HG03066 (cell line): ENCODE measurements at regions not wholly inside any gene's neighbourhood (a gene's known extent, or its start where the extent isn't known, plus 50 kb on each side); places are given as distances from the start of the nearest gene placed in this dataset.

Experiments
- ATAC-seq: cut with Tn5 transposase; IDR thresholded peaks from one replicate; pipeline ENCODE4 v1.9.1; 2021; ENCODE audit warnings: low read depth; ENCODE audit not compliant: unreplicated experiment

DNA sequence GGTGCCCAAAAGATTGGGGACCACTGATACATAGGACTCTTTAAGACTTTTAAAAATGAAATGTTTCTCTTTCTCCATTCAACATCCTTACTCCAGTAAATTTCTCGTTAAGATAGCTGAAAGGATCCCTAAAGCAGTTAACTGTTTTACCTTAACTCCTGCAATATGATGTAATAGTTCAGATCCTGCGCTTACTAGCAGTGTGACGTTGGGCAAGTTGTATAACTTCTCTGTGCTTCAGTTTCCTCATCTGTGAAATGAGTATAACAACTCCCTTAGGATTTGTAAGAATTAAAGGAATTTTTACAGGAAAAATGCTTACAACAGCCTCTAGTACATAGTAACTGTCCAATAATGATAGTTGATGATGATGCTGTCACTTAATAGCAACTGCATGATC lies 158.9 kb downstream of the TANC2 start:
- no peak for ATAC-seq

DNA sequence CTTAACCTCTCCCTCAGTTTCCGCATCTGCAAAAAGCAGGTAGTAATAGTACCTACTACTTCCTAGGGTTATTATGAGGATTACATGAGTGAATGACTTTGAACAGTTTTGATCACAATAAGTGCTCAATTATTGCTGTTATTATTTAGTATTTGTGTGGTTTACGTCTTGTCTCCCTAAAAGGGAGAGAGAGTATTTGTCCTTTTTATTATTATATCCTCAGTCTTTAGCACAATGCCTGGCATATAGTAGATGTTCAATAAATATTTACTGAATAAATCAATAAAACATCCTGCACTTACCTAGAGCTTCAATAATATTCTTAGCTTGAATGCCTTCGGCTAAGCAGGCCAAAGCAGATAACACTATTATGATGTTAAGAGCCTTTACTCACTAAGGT lies 160.0 kb downstream of the TANC2 start:
- ATAC-seq, result no peak

DNA sequence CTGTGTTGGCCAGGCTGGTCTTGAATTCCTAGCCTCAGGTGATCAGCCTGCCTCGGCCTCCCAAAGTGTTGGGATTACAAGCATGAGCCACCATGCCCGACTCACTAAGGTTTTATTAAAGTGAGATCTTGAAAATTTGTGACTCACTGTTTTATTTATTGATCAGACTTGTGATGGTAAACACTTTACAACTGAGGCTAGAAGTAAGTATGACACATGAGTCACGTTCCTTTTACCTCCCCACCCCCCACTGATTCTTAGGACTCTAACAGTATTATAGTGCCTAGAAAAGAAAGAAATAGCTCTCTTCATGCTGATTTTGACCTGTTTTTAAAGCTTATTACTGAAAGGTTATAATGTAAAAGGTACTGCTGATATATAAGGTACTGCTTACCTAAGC lies 160.6 kb downstream of the TANC2 start:
- no peak for ATAC-seq

- ATAC-seq, result no peak
These were observed 166.4 kb downstream of the TANC2 start for GRCh38 chr17:63132459-63132911.

GRCh38 chr17:63133491-63133890 lies 167.5 kb downstream of the TANC2 start:
- ATAC-seq, result no peak

GRCh38 chr17:63134867-63135266 lies 168.8 kb downstream of the TANC2 start:
- no peak for ATAC-seq

- ATAC-seq, result no peak
These were observed 170.5 kb downstream of the TANC2 start for GRCh38 chr17:63136369-63137012.

DNA sequence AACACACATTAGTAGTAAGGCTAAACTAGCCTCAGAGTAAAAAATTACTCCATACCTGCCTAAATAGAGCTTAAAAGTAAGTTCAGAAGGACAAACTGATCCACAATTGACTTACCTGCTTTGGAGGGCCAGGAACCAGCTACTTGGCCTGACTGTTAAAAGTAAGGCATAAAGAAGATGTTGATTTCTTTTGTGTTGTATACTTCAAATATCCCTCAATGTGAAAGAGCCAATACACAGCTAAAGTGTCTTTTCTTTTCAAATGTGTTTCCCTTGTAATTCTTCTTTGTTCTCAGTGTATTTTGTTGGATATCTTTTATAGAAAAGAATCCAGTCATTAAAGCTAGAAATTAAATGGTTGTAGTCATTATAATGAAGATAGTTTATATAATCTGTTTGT lies 171.1 kb downstream of the TANC2 start:
- no peak for ATAC-seq

DNA sequence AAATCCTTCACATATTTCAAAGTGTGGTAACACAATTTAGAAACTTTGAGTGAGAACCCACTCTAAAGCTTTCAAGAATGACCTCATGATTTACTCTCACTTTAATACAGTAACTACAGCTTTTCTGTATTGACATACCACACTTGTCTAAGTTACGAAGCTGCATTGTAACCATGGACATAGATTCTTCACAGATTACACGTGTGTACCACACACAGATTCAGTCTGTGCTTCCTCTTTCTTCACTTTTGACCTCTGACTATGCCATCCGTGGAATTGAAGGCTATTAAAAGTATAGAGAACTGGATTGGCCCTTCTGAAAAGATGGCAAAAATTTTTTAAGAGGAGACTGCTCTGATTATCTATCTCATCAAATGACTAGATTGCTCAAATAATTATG lies 172.7 kb downstream of the TANC2 start:
- ATAC-seq, result no peak

DNA sequence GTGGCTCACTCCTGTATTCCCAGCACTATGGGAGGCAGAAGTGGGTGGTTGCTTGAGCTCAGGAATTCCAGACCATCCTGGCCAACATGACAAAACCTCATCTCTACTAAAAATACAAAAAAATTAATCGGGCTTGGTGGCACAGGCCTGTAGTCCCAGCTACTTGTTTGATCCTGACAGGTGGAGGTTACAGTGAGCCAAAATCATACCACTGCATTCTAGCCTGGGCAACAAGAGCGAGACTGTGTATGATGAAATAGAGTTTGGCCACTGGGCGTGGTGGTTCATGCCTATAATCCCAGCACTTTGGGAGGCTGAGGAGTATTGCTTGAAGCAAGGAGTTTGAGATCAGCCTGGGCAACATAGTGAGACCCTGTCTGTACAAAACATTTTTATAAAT lies 173.3 kb downstream of the TANC2 start:
- no peak for ATAC-seq

DNA sequence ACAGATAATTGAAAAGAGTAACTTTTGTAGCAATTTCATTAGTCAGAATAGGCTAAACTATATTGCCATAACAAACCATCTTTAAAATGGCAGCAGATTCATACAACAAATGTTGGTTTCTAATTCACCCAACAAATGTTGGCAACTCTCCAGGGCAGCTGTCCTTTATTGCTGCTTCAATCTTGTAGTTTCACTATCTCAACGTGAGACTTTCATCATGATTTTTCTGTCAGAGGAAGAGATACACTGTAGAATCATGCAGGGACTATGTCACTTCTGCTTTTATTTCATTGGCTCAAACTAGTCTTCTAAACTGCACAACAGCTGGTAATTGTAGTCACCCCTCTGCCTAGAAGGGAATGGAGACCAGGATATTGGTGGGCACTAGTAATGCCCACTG lies 174.2 kb downstream of the TANC2 start:
- no peak for ATAC-seq

DNA sequence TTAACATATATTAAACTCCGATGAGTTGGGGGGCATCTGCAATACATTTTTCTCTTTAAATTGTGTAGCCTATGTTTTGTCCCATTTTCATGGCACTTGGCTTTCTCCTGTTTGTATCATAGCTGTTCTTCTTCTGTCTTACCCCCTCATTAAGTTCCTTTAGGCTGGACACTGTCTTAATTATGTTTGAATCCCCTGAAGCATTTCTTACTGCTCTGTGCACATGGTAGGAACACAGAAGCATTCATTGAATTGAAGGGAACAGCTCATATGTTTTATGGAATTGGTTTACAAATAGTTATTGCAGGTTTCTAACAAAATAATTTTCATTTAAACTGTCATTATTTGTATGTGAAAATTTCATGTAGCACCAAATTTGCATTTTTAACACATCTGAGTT lies 176.8 kb downstream of the TANC2 start:
- ATAC-seq, result no peak

DNA sequence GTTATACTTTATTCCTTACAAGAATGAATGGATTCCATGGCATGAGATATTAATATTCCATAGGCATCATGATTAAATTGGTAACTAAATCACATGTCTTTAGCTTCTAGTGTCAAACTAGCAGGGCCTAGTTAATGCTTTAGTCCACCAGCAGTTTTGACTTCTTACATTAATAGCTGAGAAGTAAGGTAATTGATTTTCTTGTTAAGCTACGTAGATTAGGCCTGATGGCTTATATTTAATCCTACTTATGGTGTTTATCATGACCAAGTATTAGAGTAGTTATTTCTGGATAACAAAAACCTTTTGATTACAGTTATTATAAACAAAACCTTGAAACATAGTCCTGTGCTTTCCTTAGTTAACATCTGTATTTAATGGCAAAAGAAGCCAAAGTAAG lies 184.5 kb downstream of the TANC2 start:
- no peak for ATAC-seq

GRCh38 chr17:63150994-63151464 lies 185.0 kb downstream of the TANC2 start:
- no peak for ATAC-seq

- ATAC-seq, result no peak
These were observed 186.0 kb downstream of the TANC2 start for GRCh38 chr17:63151941-63152523.

- ATAC-seq, result no peak
These were observed 187.5 kb downstream of the TANC2 start for GRCh38 chr17:63153488-63153887.

DNA sequence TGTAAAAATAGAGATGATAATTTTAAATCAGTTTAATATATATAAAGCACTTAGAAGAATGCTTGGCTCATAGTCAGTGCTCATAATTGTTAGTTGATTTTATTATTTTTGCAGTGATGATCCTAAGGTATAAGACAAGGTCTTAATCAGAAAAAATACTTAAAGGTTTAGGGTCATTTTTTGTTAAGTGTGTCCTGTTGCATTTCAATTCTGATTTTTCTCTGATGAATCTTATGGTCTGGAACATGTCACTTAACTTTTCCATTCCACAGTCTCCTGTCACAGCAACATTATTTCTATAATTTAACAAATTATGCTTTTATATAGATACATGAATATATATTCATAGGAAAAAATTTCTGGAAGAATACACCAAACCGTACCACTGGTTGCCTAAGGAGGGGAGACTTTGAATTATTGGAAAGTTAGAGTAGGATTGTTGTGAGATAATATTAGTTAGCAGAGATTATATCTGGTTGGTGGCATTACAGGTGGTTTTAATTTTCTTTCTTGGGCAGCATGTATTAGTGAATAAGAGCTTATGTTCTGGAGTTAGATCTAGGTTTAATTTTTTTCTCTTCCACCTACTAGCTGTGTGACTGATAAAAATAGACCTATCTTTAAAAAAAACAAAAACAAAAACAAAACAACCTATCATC lies 188.7 kb downstream of the TANC2 start:
- no peak for ATAC-seq

DNA sequence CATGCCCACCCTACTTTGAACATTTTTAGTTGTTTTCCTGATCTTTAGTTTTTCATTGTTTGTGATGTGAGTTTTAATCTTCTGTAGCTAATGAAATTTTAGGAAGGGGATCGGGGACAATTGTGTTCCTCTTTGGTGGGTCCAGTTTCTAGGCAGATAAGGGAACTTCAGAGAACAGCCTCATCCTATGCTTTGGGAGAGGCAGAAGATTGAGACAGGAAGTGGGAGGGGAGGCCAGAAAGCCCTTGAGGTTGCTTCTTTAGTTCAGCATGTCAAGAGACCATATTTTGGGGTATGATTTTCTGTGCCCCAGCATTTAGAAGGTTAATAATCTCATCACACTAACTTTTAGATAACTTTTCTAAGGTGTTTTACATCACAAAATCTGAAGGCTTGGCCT lies 191.0 kb downstream of the TANC2 start:
- no peak for ATAC-seq

DNA sequence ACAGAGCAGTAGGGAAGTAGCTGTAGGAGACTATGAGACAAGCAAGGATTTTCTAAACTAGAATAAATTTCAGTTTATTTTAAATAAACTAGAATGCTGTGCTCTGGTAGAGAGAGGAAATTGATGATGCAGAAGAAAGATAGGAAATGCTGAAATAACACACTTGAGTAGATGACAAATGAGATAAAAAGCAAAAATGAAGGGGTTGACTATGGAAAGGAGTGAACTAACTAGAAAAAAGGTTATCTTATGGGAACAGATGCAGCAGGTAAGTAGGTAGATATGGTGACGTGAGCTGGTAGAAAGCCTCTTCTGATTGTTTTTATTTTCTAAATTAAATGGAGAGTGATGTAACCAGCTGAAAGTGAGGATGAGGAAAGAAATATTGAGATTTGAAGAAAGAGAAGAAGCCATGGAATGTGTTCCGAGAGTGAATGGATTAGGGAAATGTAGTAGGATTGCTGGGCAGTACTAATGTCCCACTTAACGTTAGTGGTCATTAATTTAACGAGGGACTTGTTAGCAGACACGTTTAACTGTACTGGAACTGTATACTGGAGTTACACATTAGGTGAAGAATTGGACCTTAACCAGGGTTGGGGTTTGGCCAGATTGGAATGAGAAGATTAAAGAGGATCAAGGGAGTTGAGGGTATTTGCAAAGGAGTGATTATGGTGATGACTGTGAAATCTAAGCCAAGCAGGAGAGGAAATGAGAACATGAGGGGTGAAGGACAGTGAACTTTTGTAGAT lies 196.5 kb downstream of the TANC2 start:
- ATAC-seq, result no peak

- ATAC-seq, result no peak
These were observed 197.1 kb downstream of the TANC2 start for GRCh38 chr17:63163158-63163520.

DNA sequence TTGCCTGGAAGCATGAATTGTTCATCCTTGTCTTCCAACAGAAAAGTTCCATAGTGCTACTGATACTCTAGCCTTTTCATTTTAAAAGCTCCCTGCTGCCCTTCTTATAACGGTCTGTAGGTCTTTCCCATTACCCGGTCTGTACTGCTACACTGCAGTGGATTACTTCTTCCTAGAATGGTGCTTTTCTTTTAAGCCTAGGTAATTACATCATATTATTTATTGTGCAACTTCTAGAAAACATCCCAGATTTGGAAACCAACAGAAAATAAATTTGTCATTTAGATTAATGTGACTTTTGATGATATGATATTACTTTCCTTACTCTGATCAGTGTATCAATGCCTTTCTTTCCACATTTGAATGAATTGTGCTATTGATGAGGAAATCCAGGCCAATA lies 199.4 kb downstream of the TANC2 start:
- ATAC-seq, result no peak
